ENCODE measurements at regions not wholly inside any gene's neighbourhood (a gene's known extent, or its start where the extent isn't known, plus 50 kb on each side); places are given as distances from the start of the nearest gene placed in this dataset.

DNA sequence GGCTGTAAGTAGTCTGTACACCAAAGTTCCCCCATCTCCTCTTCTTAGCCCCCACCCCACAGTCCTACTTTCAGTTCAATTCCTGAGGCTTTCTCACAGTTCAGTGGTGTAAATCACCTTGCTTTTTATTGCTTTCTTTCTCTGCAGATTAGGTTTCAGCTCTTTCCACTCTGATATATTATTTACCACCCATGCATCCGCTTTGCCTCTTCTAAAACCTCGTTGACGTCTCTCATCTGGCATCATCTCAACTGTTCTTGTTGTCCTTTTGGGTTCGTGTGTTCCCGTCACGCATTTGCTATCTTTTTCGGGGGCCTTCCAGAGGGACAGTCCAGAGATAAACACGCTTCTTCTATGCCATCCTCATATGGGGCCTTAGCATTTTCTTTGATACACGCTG, 597.9 kb upstream of the DPP6 start (continued):
- no peak for TF ChIP-seq ZNF646 (CRISPR knock-in tag; IDR thresholded peaks at IDR 0.05)
- TF ChIP-seq ARHGAP35 (CRISPR knock-in tag; IDR thresholded peaks at IDR 0.05; ENCODE audit: borderline replicate concordance) = no peak
- TF ChIP-seq ZNF3 (CRISPR knock-in tag; IDR thresholded peaks at IDR 0.05) = no peak
- TF ChIP-seq GPN1 (CRISPR knock-in tag; IDR thresholded peaks at IDR 0.05; ENCODE audit: borderline replicate concordance) = no peak
- no peak for TF ChIP-seq KIAA2018 (CRISPR knock-in tag; IDR thresholded peaks at IDR 0.05; ENCODE audit: borderline replicate concordance)
- no peak for TF ChIP-seq FLYWCH1 (CRISPR knock-in tag; IDR thresholded peaks at IDR 0.05)
